Motor neuron (in vitro differentiated cells): ENCODE measurements at regions not wholly inside any gene's neighbourhood (a gene's known extent, or its start where the extent isn't known, plus 50 kb on each side); places are given as distances from the start of the nearest gene placed in this dataset.
"Not testable (repeated sequence)": the region's sequence is repeated elsewhere in the genome, so short reads cannot be mapped to it uniquely, and the experiment has no call there.

Experiments
- ATAC-seq, 8 experiments: fragments of 200-7000 bp; cut with Tn5 transposase; replicated peaks in 6 of 8; 2 replicates each; pipeline ENCODE4 v1.8.0; 2021; ENCODE audit warnings: mild to moderate bottlenecking in 8 of 8, moderate library complexity in 8 of 8
- H3K27ac ChIP-seq, 2 donors: fragments of 250-450 bp; sonication (Bioruptor Pico); 2 replicates each; pipeline ENCODE4 v1.9.0; 2021; ENCODE audit warnings: antibody characterized with exemption in 2 of 2, mild to moderate bottlenecking in 2 of 2, moderate library complexity in 1 of 2
- H3K4me1 ChIP-seq, 2 donors: fragments of 250-450 bp; sonication (Bioruptor Pico); replicated peaks in 1 of 2; 2 replicates each; pipeline ENCODE4 v1.6.1; 2021; ENCODE audit warnings: antibody characterized with exemption in 2 of 2, mild to moderate bottlenecking in 2 of 2, moderate library complexity in 1 of 2
- H3K4me3 ChIP-seq, 5 donors: fragments of 250-450 bp; sonication (Bioruptor Pico); 2 replicates each; pipeline ENCODE4 v1.9.0; 2021; ENCODE audit warnings: antibody characterized with exemption in 5 of 5, mild to moderate bottlenecking in 5 of 5, moderate library complexity in 4 of 5
- WGBS, 10 experiments: fragments of 450-650 bp; shearing (Covaris generic); methylation state at CpG; one replicate each; pipeline ENCODE4 v1.0.0; 2022; 5-methylcytosine and 5-hydroxymethylcytosine counted together
- in situ Hi-C, 9 experiments: fragments of 400-800 bp; cut with MboI; loops; one replicate each; pipeline ENCODE4 v1.15.0; 2021; ENCODE audit warnings: low sequenced_read_pairs in 9 of 9, low pct_unique_long_range_greater_than_20kb in 2 of 9; ENCODE audit not compliant: unreplicated experiment in 9 of 9

DNA sequence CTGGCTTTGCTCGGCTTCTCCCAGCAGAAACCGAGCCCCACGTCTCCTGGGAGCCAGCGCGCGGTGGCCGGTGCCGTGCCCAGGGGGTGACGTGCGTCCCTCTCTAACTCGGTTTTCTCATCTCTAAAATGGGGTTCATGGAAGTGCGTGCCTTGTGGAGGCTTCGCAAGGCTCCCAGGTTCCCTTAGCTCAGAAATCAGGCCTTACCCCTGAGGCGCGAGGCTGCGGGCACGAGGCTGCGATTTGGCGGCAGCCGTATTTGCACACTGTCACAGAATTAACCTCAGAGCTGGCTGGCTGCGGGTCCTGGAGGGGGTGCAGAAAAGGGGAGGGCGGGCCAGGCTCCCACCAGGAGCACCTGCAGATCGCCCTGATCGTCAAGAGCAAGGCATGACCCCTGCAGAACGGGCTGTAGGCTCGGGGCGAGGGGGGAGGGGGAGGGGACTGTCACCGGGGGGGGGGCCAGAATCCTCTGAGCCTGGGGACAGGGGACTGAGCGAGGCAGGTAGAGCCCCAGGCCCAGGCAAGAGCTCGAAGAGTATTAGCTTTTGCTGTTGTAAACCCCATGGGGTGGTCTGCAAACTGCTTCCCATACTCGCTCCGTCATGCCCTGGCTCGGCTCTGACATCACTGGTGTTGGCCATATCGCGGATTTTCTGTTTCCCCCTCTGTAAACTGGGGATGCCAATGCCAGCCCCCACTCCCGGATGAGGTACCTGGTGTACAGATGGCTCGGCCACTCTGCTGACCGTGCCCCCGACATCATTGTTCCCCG, 62.2 kb downstream of the CCNE1 start:
- Histone ChIP-seq H3K27ac (no peak overlapping the region), H3K4me1 (peaks cover 2 to 9% of the 10 kb centered on the region in 2 donors), H3K4me3 (peak overlapping the region; percentile 25 to 66 (median 35))
- ATAC-seq = peak in 3 of 8 experiments; percentile 1 to 19 (median 3)
- 53 to 85% (median 60%) methylated on average over 1 to 5 of the region's 40 CpGs; no CpG with 5 or more reads in 5 of the 10 experiments for WGBS, 10 experiments
- in situ Hi-C loops = loop anchor here in 6 of 9 experiments (25.0 kb wide), 2 partner anchors 112 to 137 kb away; no protein-coding TSS in a partner anchor

GRCh38 chr19:29875931-29876330, 64.1 kb downstream of the CCNE1 start:
- in situ Hi-C loops = no loop called here
- no peak for ATAC-seq
- Histone ChIP-seq H3K4me1 (peaks cover 2 to 9% of the 10 kb centered on the region in 2 donors), H3K27ac (no peak overlapping the region), H3K4me3 (no peak overlapping the region)
- WGBS, 10 experiments = 70 to 100% (median 88%) methylated on average over 1 to 5 of the region's 7 CpGs; no CpG with 5 or more reads in 6 of the 10 experiments

GRCh38 chr19:29876414-29876813, 64.6 kb downstream of the CCNE1 start:
- Histone ChIP-seq H3K27ac (no peak overlapping the region), H3K4me3 (no peak overlapping the region), H3K4me1 (peaks cover 2 to 9% of the 10 kb centered on the region in 2 donors)
- in situ Hi-C loops = no loop called here
- ATAC-seq = no peak
- WGBS, 10 experiments = 33 to 69% (median 40%) methylated on average over 1 to 4 of the region's 6 CpGs; no CpG with 5 or more reads in 3 of the 10 experiments

DNA sequence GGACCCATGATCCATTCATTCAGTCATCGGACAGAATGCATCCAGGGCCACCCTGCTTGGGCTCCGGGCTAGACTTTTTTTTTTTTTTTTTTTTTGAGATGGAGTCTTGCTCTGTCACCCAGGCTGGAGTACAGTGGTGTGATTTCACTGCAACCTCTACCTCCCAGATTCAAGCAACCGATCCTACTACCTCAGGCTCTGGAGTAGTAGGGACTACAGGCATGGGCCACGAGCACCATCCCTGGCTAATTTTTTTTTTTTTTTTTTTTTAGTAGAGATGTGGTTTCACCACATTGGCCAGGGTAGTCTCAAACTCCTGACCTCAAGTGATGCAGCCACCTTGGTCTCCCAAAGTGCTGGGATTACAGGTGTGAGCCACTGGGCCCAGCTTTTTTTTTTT, 65.1 kb downstream of the CCNE1 start:
- in situ Hi-C loops, H3K27ac ChIP-seq, H3K4me3 ChIP-seq, ATAC-seq, H3K4me1 ChIP-seq: not testable (repeated sequence)
- WGBS, 10 experiments = 72 to 100% (median 91%) methylated on average over 1 to 3 of the region's 4 CpGs; no CpG with 5 or more reads in 2 of the 10 experiments

DNA sequence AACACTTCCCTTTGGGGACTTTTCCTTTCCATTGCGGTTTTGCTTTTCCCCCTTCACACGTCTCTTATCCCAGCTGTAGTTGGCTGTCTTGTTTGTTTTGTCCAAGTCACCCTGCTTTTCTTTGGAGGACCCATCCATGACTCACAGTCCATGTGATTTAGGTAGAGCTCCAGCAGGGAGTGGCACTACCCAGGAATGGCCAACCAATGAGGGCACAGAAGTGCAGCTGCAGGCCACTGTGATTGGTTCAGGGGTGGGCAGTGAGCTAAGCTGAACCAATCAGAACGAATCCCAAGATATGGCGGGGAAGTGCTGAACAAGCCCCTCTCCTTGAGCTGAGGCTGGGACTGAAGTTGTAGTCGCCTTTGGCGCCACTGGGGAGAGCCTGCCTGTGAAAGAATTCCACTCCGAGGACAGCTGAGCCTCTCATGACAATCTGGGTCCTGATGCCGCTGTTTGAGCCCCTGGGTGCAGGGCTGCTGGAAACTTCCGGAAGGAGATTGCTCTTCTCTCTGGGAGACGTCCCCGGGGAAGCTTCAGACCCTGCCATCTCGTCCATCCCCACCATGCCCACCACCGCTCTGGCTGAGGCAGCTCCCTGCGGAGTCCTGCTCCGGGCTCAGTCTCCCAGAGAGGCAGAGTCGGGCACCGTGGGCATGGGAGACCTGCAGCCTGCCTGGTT, 62.9 kb upstream of the URI1 start:
- Histone ChIP-seq H3K4me1 (no peaks in the 10 kb centered on the region), H3K4me3 (no peak overlapping the region), H3K27ac (no peak overlapping the region)
- in situ Hi-C loops = no loop called here
- 33 to 100% (median 73%) methylated on average over 1 to 4 of the region's 17 CpGs; no CpG with 5 or more reads in 3 of the 10 experiments for WGBS, 10 experiments
- ATAC-seq = peak; percentile 63 to 98 (median 90)

DNA sequence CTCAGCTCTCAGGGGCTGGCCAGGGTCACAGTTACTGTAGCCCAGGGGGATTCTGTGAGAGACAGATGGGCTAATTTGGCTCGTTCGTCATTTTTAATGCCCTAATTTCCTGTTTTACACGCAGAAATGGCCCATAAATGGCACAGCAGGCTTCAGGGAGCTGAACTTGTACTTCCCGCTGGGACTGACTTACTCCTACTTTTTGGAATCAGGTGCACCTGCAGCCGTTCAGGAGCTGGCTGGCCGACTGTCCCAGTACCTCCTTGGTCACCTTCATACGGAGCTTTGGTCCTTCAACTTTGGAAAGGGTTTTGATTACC, 62.4 kb upstream of the URI1 start:
- ATAC-seq = no peak
- Histone ChIP-seq H3K4me3 (no peak overlapping the region), H3K27ac (no peak overlapping the region), H3K4me1 (no peaks in the 10 kb centered on the region)
- in situ Hi-C loops = no loop called here
- 25 to 100% (median 70%) methylated on average over 1 to 6 of the region's 7 CpGs; no CpG with 5 or more reads in 2 of the 10 experiments for WGBS, 10 experiments

DNA sequence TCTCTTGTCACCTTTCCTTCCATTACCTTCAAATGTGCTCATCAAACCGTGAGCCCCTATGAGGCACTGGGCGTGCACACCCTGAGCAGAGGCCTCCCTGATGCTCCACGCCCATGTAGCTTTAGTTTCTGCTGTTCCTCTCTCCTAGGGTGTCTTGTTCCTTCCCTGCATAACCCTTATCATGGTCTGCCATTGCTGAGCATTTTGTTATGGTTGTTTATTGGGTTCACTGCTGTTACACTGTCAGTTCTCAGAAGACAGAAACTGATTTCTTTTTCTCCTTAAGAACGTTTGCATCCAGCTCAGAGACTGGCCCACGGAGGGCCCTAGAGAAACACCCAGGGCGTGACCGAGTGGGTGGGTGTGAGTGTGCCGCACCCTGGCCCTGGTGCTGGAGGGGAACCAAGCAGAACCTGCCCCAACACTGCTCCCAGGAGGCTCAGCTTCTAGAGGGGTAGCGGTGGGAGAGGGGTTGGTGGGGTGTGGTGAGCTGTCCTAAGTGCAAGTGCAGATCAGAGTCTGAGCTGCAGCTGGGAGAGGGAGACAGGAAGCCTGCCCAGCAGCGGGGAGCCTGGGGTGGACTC, 61.4 kb upstream of the URI1 start:
- in situ Hi-C loops = no loop called here
- 0 to 87% (median 77%) methylated on average over 1 to 7 of the region's 10 CpGs; no CpG with 5 or more reads in 4 of the 10 experiments for WGBS, 10 experiments
- peak in 2 of 8 experiments; percentile 8 to 54 for ATAC-seq
- no peak overlapping the region for H3K4me3 ChIP-seq
- H3K27ac ChIP-seq = no peak overlapping the region
- H3K4me1 ChIP-seq = no peaks in the 10 kb centered on the region

DNA sequence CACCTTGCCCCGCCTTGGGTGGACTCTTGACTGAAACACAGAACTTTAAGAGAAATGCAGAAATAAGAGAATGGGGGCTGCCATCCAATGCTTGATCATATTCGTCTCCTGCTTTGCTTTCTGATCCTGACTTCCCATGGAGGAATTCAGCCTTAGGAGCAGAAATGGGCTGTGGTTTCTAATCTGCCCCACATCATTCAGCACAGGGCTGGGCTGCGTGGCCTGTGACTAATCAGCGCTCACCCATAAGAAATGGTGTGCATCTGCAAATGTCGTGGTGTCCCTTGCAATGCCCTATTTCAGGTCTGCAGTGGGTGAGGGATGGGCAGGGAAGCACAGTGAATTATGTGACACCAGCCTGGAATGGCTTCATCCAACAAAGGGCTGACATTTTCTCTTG, 60.7 kb upstream of the URI1 start:
- no peak overlapping the region for H3K27ac ChIP-seq
- 0 to 90% (median 48%) methylated on average over 1 to 5 of the region's 5 CpGs; no CpG with 5 or more reads in 4 of the 10 experiments for WGBS, 10 experiments
- H3K4me3 ChIP-seq = no peak overlapping the region
- in situ Hi-C loops = no loop called here
- ATAC-seq = peak in 5 of 8 experiments; percentile 18 to 60 (median 41)
- no peaks in the 10 kb centered on the region for H3K4me1 ChIP-seq

DNA sequence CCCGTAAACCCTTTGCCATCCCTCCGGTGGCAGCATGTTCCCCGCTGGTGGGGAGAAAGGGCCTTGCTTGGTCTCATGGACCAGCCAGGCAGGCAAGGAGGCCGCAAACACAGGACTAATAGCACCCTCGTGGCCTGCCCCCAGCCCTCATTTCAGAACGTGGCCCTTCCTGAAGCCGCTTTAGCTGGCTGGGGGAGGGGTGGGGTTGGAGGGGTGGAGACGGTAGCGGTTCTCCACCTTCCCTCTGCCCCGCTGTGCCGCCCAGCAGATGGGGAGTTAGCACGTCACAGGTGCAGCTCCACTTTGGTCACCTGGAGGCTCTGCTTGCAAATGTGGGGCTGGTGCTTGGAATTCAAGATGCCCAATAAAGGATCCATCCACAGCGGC, 59.3 kb upstream of the URI1 start:
- ATAC-seq = no peak
- H3K4me1 ChIP-seq = peaks cover 3 to 11% of the 10 kb centered on the region in 2 donors
- 44 to 81% (median 72%) methylated on average over 1 to 5 of the region's 13 CpGs; no CpG with 5 or more reads in 4 of the 10 experiments for WGBS, 10 experiments
- in situ Hi-C loops = no loop called here
- no peak overlapping the region for H3K4me3 ChIP-seq
- no peak overlapping the region for H3K27ac ChIP-seq

DNA sequence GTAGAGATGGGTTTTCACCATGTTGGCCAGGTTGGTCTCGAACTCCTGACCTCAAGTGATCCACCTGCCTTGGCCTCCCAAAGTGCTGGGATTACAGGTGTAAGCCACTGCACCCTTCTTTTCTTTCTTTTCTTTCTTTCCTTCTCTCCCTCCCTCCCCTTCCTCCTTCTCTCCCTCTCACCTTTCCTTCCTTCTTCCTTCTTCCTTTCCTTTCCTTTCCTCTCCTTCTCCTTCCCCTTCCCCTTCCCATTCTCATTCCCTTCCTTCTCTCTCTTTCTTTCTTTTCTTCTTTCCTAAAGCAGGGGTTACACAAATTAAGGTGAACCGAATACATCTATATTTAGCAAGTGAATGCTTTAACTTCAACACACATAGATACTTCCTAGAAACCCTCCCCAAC, 58.0 kb upstream of the URI1 start:
- Histone ChIP-seq H3K4me1 (peaks cover 3 to 11% of the 10 kb centered on the region in 2 donors), H3K4me3 (no peak overlapping the region), H3K27ac (no peak overlapping the region)
- WGBS, 10 experiments = 36 to 84% (median 60%) methylated on average over 1 to 2 of the region's 2 CpGs; no CpG with 5 or more reads in 2 of the 10 experiments
- ATAC-seq = no peak
- in situ Hi-C loops = no loop called here

DNA sequence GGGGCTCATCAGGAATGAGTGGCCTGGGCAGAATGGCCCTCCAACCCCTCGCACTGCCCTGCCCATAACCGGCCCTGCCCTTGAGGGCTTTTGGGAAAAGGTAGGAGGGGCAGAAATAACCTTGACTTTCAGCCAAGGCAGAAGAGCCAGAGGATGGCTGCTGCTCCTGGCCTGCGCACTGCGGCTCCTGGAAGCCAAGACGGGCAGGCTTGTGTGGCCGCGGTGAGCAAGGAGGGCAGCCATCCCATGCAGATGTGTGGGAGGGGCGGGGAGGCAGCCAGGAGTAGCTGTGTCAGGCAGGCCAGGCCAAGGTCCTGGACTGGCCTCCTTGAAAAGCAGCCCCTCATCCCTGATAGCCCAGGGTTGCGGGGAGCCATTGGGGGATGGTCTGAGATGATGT, 57.6 kb upstream of the URI1 start:
- in situ Hi-C loops = no loop called here
- 50 to 93% (median 73%) methylated on average over 2 to 4 of the region's 9 CpGs; no CpG with 5 or more reads in 5 of the 10 experiments for WGBS, 10 experiments
- Histone ChIP-seq H3K4me3 (no peak overlapping the region), H3K4me1 (peaks cover 3 to 11% of the 10 kb centered on the region in 2 donors), H3K27ac (no peak overlapping the region)
- ATAC-seq = no peak

- ATAC-seq, H3K4me3 ChIP-seq, H3K27ac ChIP-seq, in situ Hi-C loops: not testable (repeated sequence)
- 60 to 100% (median 85%) methylated on average over 1 to 4 of the region's 7 CpGs; no CpG with 5 or more reads in 4 of the 10 experiments for WGBS, 10 experiments
- peaks cover 3 to 11% of the 10 kb centered on the region in 2 donors for H3K4me1 ChIP-seq
Measured at GRCh38 chr19:29886106-29886505, 55.9 kb upstream of the URI1 start.

DNA sequence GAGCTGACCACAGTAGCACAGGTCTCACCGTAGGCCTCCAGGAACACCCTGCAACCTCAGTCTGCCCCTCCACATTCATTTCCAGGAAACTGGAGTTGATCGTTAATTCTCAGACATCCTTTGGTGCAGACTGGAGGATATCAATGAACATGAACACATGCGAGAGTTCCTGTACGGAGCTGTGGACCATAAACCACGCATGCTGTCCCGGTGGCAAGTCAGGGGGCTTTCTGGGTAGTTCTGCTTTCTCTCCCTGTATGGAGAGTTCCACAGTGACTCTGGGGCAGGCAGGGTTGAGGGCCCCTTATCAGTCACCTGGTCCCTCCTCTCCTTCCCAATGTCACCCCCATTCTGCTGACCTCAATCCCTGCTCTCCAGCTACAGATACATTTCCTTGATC, 55.5 kb upstream of the URI1 start:
- H3K27ac ChIP-seq = no peak overlapping the region
- 57 to 100% (median 97%) methylated on average over 1 to 5 of the region's 6 CpGs; no CpG with 5 or more reads in 2 of the 10 experiments for WGBS, 10 experiments
- peaks cover 3 to 11% of the 10 kb centered on the region in 2 donors for H3K4me1 ChIP-seq
- H3K4me3 ChIP-seq = no peak overlapping the region
- no peak for ATAC-seq
- in situ Hi-C loops = no loop called here
